Sigmoid colon (tissue), 4 donors: ENCODE measurements at regions not wholly inside any gene's neighbourhood (a gene's known extent, or its start where the extent isn't known, plus 50 kb on each side); places are given as distances from the start of the nearest gene placed in this dataset.

Experiments
- EP300 ChIP-seq, 4 donors: sonication (generic); formaldehyde crosslinking; IDR thresholded peaks; one replicate each; pipeline ENCODE4 v1.6.1; 2017; ENCODE audit warnings: antibody characterized with exemption in 4 of 4
- POLR2A ChIP-seq, 2 donors: fragments of 450-650 bp; IDR thresholded peaks; one replicate each; pipeline ENCODE4 v1.6.1; 2016; ENCODE audit warnings: antibody characterized with exemption in 2 of 2, mild to moderate bottlenecking in 2 of 2, moderate library complexity in 2 of 2

- no peak for TF ChIP-seq POLR2A (IDR thresholded peaks at IDR 0.05)
- no peak for TF ChIP-seq EP300 (IDR thresholded peaks at IDR 0.05)
Observed at GRCh38 chr6:10144772-10145171, 270.1 kb downstream of the TFAP2A start.
